Prostate gland (tissue), 2 donors: ENCODE measurements at regions not wholly inside any gene's neighbourhood (a gene's known extent, or its start where the extent isn't known, plus 50 kb on each side); places are given as distances from the start of the nearest gene placed in this dataset.

ENCODE experiments used
- CTCF ChIP-seq, 4 experiments: fragments of 200-600 bp in 2 of 4; fragments of 450-650 bp in 2 of 4; sonication (generic) in 2 of 4; IDR thresholded peaks; 1 replicate in 3 of 4; 2 replicates in 1 of 4; pipeline ENCODE4 v1.5.1; 2016 to 2019; ENCODE audit warnings: antibody characterized with exemption in 4 of 4, mild to moderate bottlenecking in 2 of 4, moderate library complexity in 2 of 4
- POLR2A ChIP-seq: fragments of 450-650 bp; IDR thresholded peaks from one replicate; pipeline ENCODE4 v1.6.1; 2016; ENCODE audit warnings: antibody characterized with exemption, mild to moderate bottlenecking
- POLR2AphosphoS5 ChIP-seq: sonication (generic); formaldehyde crosslinking; IDR thresholded peaks from one replicate; pipeline ENCODE4 v1.6.1; 2017; ENCODE audit warnings: antibody characterized with exemption

- TF ChIP-seq CTCF (IDR thresholded peaks at IDR 0.05) (no peak), POLR2A (no peak), POLR2AphosphoS5 (no peak)
Measured at GRCh38 chr9:91116711-91117110, 245.0 kb downstream of the AUH start.
